Left lung (tissue), 4 donors: ENCODE measurements at regions not wholly inside any gene's neighbourhood (a gene's known extent, or its start where the extent isn't known, plus 50 kb on each side); places are given as distances from the start of the nearest gene placed in this dataset.

Experiments used
- ATAC-seq: fragments of 200-7000 bp; cut with Tn5 transposase; one replicate; pipeline ENCODE4 v1.9.1; 2020; ENCODE audit warnings: moderate library complexity
- DNase-seq, 4 donors: peaks; one replicate each; pipeline ENCODE4 v3.0.0-alpha.2; 2013 to 2020
- H3K27ac ChIP-seq, 2 donors: fragments of 200-600 bp; sonication (generic) in 1 of 2; one replicate each; pipeline versions ENCODE4 v1.5.0 to v1.8.0; 2020 to 2021
- H3K27me3 ChIP-seq, 2 donors: fragments of 200-600 bp; sonication (generic) in 1 of 2; one replicate each; pipeline versions ENCODE4 v1.5.0 to v1.8.0; 2020 to 2021
- H3K36me3 ChIP-seq, 2 donors: fragments of 200-600 bp; sonication (generic) in 1 of 2; one replicate each; pipeline versions ENCODE4 v1.5.0 to v1.8.0; 2020 to 2021
- H3K4me1 ChIP-seq, 2 donors: fragments of 200-600 bp; one replicate each; pipeline ENCODE4 v1.8.0; 2021
- H3K4me3 ChIP-seq, 2 donors: fragments of 200-600 bp; sonication (generic) in 1 of 2; one replicate each; pipeline versions ENCODE4 v1.5.0 to v1.8.0; 2020 to 2021; ENCODE audit warnings: mild to moderate bottlenecking in 1 of 2
- H3K9me3 ChIP-seq, 2 donors: fragments of 200-600 bp; sonication (generic) in 1 of 2; one replicate each; pipeline versions ENCODE4 v1.5.0 to v1.8.0; 2020 to 2021
- intact Hi-C, 2 donors: fragments of 100-400 bp; cut with DNase I; formaldehyde crosslinking; loops; one replicate each; pipeline versions ENCODE4 v1.11.2 to v1.14.2; 2022
- TF ChIP-seq, protein P1 (sequence below), 2 donors: fragments of 200-600 bp; sonication (generic) in 1 of 2; IDR thresholded peaks; one replicate each; pipeline versions ENCODE4 v1.5.0 to v1.8.0; 2021; ENCODE audit warnings: antibody characterized with exemption in 2 of 2
- donor health status: DM: no; HTN: yes; CAD: no.
- donor health status: DM: no; HTN: no; CAD: no.

GRCh38 chr3:67710396-67710795 is 56.0 kb upstream of the SUCLG2 start:
- no peak overlapping the region for H3K4me3 ChIP-seq
- no peaks in the 10 kb centered on the region for H3K9me3 ChIP-seq
- no peak overlapping the region for H3K27ac ChIP-seq
- intact Hi-C loops = no loop called here
- H3K27me3 ChIP-seq = no peaks in the 10 kb centered on the region
- no peaks in the 10 kb centered on the region for H3K36me3 ChIP-seq
- TF ChIP-seq, protein P1, sequence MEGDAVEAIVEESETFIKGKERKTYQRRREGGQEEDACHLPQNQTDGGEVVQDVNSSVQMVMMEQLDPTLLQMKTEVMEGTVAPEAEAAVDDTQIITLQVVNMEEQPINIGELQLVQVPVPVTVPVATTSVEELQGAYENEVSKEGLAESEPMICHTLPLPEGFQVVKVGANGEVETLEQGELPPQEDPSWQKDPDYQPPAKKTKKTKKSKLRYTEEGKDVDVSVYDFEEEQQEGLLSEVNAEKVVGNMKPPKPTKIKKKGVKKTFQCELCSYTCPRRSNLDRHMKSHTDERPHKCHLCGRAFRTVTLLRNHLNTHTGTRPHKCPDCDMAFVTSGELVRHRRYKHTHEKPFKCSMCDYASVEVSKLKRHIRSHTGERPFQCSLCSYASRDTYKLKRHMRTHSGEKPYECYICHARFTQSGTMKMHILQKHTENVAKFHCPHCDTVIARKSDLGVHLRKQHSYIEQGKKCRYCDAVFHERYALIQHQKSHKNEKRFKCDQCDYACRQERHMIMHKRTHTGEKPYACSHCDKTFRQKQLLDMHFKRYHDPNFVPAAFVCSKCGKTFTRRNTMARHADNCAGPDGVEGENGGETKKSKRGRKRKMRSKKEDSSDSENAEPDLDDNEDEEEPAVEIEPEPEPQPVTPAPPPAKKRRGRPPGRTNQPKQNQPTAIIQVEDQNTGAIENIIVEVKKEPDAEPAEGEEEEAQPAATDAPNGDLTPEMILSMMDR (IDR thresholded peaks at IDR 0.05) = no peak
- no peaks in the 10 kb centered on the region for H3K4me1 ChIP-seq
- DNase-seq = no peak
- ATAC-seq = no peak

GRCh38 chr3:67706934-67707333 is 52.5 kb upstream of the SUCLG2 start:
- TF ChIP-seq, protein P1 (IDR thresholded peaks at IDR 0.05) = no peak
- intact Hi-C loops = no loop called here
- H3K27ac ChIP-seq = no peak overlapping the region

DNA sequence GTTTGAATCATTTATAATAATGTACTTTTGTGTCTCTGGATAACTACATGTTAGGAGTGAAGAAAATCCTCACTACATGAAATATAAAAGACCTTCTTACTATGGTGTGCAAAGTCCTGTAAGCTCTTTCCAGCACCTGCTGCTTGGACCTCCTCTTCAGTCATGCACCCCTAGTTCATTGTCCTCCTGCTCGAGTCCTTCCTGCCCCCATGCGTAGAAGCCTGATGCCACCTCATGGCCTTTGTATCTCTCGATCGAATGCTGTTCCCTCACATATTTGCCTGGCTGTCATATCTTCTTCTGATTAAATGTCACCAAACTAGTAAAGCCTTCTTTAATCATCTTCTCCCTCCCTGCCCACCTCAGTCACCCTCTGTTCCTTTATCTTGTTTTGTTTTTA is 49.9 kb upstream of the SUCLG2 start:
- Histone ChIP-seq H3K27me3 (no peaks in the 10 kb centered on the region), H3K27ac (no peak overlapping the region), H3K9me3 (no peaks in the 10 kb centered on the region), H3K36me3 (no peaks in the 10 kb centered on the region), H3K4me3 (no peak overlapping the region), H3K4me1 (no peaks in the 10 kb centered on the region)
- DNase-seq (no peak), ATAC-seq (no peak)
- TF ChIP-seq, protein P1 (IDR thresholded peaks at IDR 0.05) = no peak
- intact Hi-C loops = no loop called here

More at GRCh38 chr3:67706934-67707333, 52.5 kb upstream of the SUCLG2 start:
- H3K27me3 ChIP-seq = no peaks in the 10 kb centered on the region
- no peaks in the 10 kb centered on the region for H3K36me3 ChIP-seq
- H3K4me1 ChIP-seq = no peaks in the 10 kb centered on the region
- H3K4me3 ChIP-seq = no peak overlapping the region
- no peak for ATAC-seq
- peak in 1 of 4 donors; percentile 16 for DNase-seq
- no peaks in the 10 kb centered on the region for H3K9me3 ChIP-seq
